IMR-90 (cell line): ENCODE measurements at regions not wholly inside any gene's neighbourhood (a gene's known extent, or its start where the extent isn't known, plus 50 kb on each side); places are given as distances from the start of the nearest gene placed in this dataset.

Source experiments
- RAD21 ChIP-seq: IDR thresholded peaks from 2 replicates; pipeline ENCODE4 v1.6.1; 2012; ENCODE audit warnings: low read length, improper control_type of control experiment
- RFX5 ChIP-seq: IDR thresholded peaks from 2 replicates; pipeline ENCODE4 v1.8.0; 2012; ENCODE audit warnings: low read depth, mild to moderate bottlenecking, low read length, moderate library complexity

DNA sequence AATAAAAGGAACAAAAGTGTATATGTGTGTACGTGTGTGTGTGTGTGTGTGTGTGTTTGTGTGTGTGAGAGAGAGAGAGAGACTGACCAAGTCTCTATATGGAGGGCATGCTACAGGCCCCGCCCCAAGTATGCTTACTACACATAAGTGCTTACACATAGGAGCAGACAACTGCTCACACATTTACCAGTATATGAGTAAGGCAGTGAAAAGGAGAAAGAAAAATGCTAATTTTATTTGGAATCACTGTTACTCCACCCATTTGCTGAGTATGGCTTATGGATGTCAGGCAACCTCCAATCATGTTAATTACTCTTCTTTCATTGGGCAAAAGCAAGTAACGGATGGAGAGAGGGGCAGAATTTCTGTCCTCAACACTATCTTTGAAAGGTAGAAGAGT is 107.6 kb upstream of the STK26 start:
- TF ChIP-seq RFX5 = no peak
- TF ChIP-seq RAD21 = no peak
